Testis (tissue), 2 donors: ENCODE measurements at regions not wholly inside any gene's neighbourhood (a gene's known extent, or its start where the extent isn't known, plus 50 kb on each side); places are given as distances from the start of the nearest gene placed in this dataset.

Experiments used
- CTCF ChIP-seq, 3 experiments: fragments of 450-650 bp in 2 of 3; fragments of 200-600 bp in 1 of 3; sonication (generic) in 1 of 3; IDR thresholded peaks; one replicate each; pipeline ENCODE4 v1.5.1; 2016 to 2019; ENCODE audit warnings: antibody characterized with exemption in 3 of 3, mild to moderate bottlenecking in 2 of 3, moderate library complexity in 1 of 3
- POLR2A ChIP-seq: fragments of 450-650 bp; IDR thresholded peaks from one replicate; pipeline ENCODE4 v1.6.1; 2017; ENCODE audit warnings: antibody characterized with exemption, mild to moderate bottlenecking, moderate library complexity

- TF ChIP-seq CTCF (IDR thresholded peaks at IDR 0.05) = no peak
- no peak for TF ChIP-seq POLR2A
Measured at GRCh38 chr1:182317611-182318161, 73.9 kb downstream of the GLUL start.
